Upper lobe of right lung (tissue), 1 donor: ENCODE measurements at regions not wholly inside any gene's neighbourhood (a gene's known extent, or its start where the extent isn't known, plus 50 kb on each side); places are given as distances from the start of the nearest gene placed in this dataset.
"Not testable (repeated sequence)": the region's sequence is repeated elsewhere in the genome, so short reads cannot be mapped to it uniquely, and the experiment has no call there.

Experiments used
- ATAC-seq: fragments of 200-7000 bp; cut with Tn5 transposase; one replicate; pipeline ENCODE4 v1.9.1; 2020; ENCODE audit warnings: mild to moderate bottlenecking, moderate library complexity
- DNase-seq: peaks from one replicate; pipeline ENCODE4 v3.0.0-alpha.2; 2020
- H3K27ac ChIP-seq: fragments of 200-600 bp; one replicate; pipeline ENCODE4 v1.8.0; 2022
- H3K27me3 ChIP-seq: fragments of 200-600 bp; one replicate; pipeline ENCODE4 v1.8.0; 2022; ENCODE audit warnings: mild to moderate bottlenecking
- H3K36me3 ChIP-seq: fragments of 200-600 bp; one replicate; pipeline ENCODE4 v1.8.0; 2022
- H3K4me1 ChIP-seq: fragments of 200-600 bp; one replicate; pipeline ENCODE4 v1.8.0; 2022
- H3K4me3 ChIP-seq: fragments of 200-600 bp; one replicate; pipeline ENCODE4 v1.8.0; 2022; ENCODE audit warnings: mild to moderate bottlenecking
- H3K9me3 ChIP-seq: fragments of 200-600 bp; one replicate; pipeline ENCODE4 v1.8.0; 2022
- CTCF ChIP-seq: fragments of 200-600 bp; IDR thresholded peaks from one replicate; pipeline ENCODE4 v1.8.0; 2022; ENCODE audit warnings: antibody characterized with exemption
- intact Hi-C: fragments of 100-400 bp; cut with DNase I; formaldehyde crosslinking; loops from one replicate; pipeline ENCODE4 v1.11.0; 2022
- donor health status: DM: no; HTN: yes; CAD: no; lungs with severe emphysema.

GRCh38 chr3:22012471-22012870 lies 261.5 kb upstream of the ZNF385D start:
- DNase-seq = no peak
- intact Hi-C loops = no loop called here
- H3K4me3 ChIP-seq = no peak overlapping the region
- no peak overlapping the region for H3K27ac ChIP-seq
- no peaks in the 10 kb centered on the region for H3K4me1 ChIP-seq
- TF ChIP-seq CTCF = no peak
- H3K36me3 ChIP-seq = no peaks in the 10 kb centered on the region
- H3K27me3 ChIP-seq = no peaks in the 10 kb centered on the region
- H3K9me3 ChIP-seq = no peaks in the 10 kb centered on the region
- no peak for ATAC-seq

GRCh38 chr3:22013641-22014040 lies 262.6 kb upstream of the ZNF385D start:
- intact Hi-C loops = no loop called here
- Histone ChIP-seq H3K27me3 (no peaks in the 10 kb centered on the region), H3K27ac (no peak overlapping the region), H3K9me3 (no peaks in the 10 kb centered on the region), H3K36me3 (no peaks in the 10 kb centered on the region), H3K4me3 (no peak overlapping the region), H3K4me1 (no peaks in the 10 kb centered on the region)
- DNase-seq = no peak
- no peak for ATAC-seq
- no peak for TF ChIP-seq CTCF

- intact Hi-C loops = no loop called here
- TF ChIP-seq CTCF = no peak
- no peak for ATAC-seq
- no peak overlapping the region for H3K4me3 ChIP-seq
- H3K4me1 ChIP-seq = no peaks in the 10 kb centered on the region
- H3K36me3 ChIP-seq = no peaks in the 10 kb centered on the region
- DNase-seq = no peak
- no peak overlapping the region for H3K27ac ChIP-seq
- H3K9me3 ChIP-seq = no peaks in the 10 kb centered on the region
- no peaks in the 10 kb centered on the region for H3K27me3 ChIP-seq
Observed at GRCh38 chr3:22016197-22016596, 265.2 kb upstream of the ZNF385D start.

- H3K4me3 ChIP-seq, intact Hi-C loops, ATAC-seq, H3K9me3 ChIP-seq, H3K27me3 ChIP-seq, H3K27ac ChIP-seq, DNase-seq, H3K4me1 ChIP-seq, H3K36me3 ChIP-seq: not testable (repeated sequence)
Observed at GRCh38 chr3:22024638-22025037, 273.6 kb upstream of the ZNF385D start.

GRCh38 chr3:22029480-22029879 lies 278.5 kb upstream of the ZNF385D start:
- no peak for DNase-seq
- no peak for ATAC-seq
- H3K36me3 ChIP-seq = no peaks in the 10 kb centered on the region
- TF ChIP-seq CTCF = no peak
- H3K4me3 ChIP-seq = no peak overlapping the region
- no peak overlapping the region for H3K27ac ChIP-seq
- no peaks in the 10 kb centered on the region for H3K4me1 ChIP-seq
- no peaks in the 10 kb centered on the region for H3K27me3 ChIP-seq
- intact Hi-C loops = no loop called here
- H3K9me3 ChIP-seq = no peaks in the 10 kb centered on the region

- intact Hi-C loops = no loop called here
- Histone ChIP-seq H3K27ac (no peak overlapping the region), H3K27me3 (no peaks in the 10 kb centered on the region), H3K9me3 (no peaks in the 10 kb centered on the region), H3K4me3 (no peak overlapping the region), H3K4me1 (no peaks in the 10 kb centered on the region), H3K36me3 (no peaks in the 10 kb centered on the region)
- no peak for TF ChIP-seq CTCF
- no peak for DNase-seq
- no peak for ATAC-seq
Observed at GRCh38 chr3:22039161-22039560, 288.2 kb upstream of the ZNF385D start.
